Mesendoderm (in vitro differentiated cells): ENCODE measurements at regions not wholly inside any gene's neighbourhood (a gene's known extent, or its start where the extent isn't known, plus 50 kb on each side); places are given as distances from the start of the nearest gene placed in this dataset.

Experiments used
- DNase-seq: peaks from one replicate; pipeline ENCODE4 v3.0.0; 2013
- H2AK5ac ChIP-seq: 2 replicates; pipeline ENCODE4 v1.6.1; 2013; ENCODE audit warnings: low read length, inconsistent platforms
- H2BK120ac ChIP-seq: 2 replicates; pipeline ENCODE4 v1.6.1; 2013; ENCODE audit warnings: low read depth, mild to moderate bottlenecking, low read length, moderate library complexity, mixed read lengths
- H2BK15ac ChIP-seq: replicated peaks from 2 replicates; pipeline ENCODE4 v1.6.1; 2013; ENCODE audit warnings: low read depth, mild to moderate bottlenecking, moderate library complexity
- H2BK5ac ChIP-seq: 2 replicates; pipeline ENCODE4 v1.6.1; 2013; ENCODE audit warnings: low read length, inconsistent platforms
- H3K18ac ChIP-seq: 2 replicates; pipeline ENCODE4 v1.6.1; 2013; ENCODE audit warnings: mild to moderate bottlenecking, low read length, mixed read lengths
- H3K23ac ChIP-seq: one replicate; pipeline ENCODE4 v1.6.1; 2013; ENCODE audit warnings: low read length
- H3K27ac ChIP-seq: 2 replicates; pipeline ENCODE4 v1.5.1; 2013; ENCODE audit warnings: low read depth, mild to moderate bottlenecking, inconsistent platforms, low read length, moderate library complexity
- H3K27me3 ChIP-seq: 2 replicates; pipeline ENCODE4 v1.6.1; 2013; ENCODE audit warnings: low read length, control low read depth, mild to moderate bottlenecking, inconsistent platforms; ENCODE audit not compliant: insufficient read depth, poor library complexity
- H3K36me3 ChIP-seq: 2 replicates; pipeline ENCODE4 v1.6.1; 2013; ENCODE audit warnings: low read length, inconsistent platforms; ENCODE audit not compliant: control insufficient read depth, insufficient read depth
- H3K4ac ChIP-seq: one replicate; pipeline ENCODE4 v1.6.1; 2013; ENCODE audit warnings: low read depth, mild to moderate bottlenecking, low read length, moderate library complexity
- H3K4me1 ChIP-seq: 2 replicates; pipeline ENCODE4 v1.6.1; 2013; ENCODE audit warnings: low read depth, low read length, inconsistent platforms; ENCODE audit not compliant: control insufficient read depth
- H3K4me2 ChIP-seq: 2 replicates; pipeline ENCODE4 v1.6.1; 2013; ENCODE audit warnings: low read length
- H3K4me3 ChIP-seq: 2 replicates; pipeline ENCODE4 v1.5.1; 2013; ENCODE audit warnings: mild to moderate bottlenecking, low read length
- H3K56ac ChIP-seq: one replicate; pipeline ENCODE4 v1.6.1; 2013; ENCODE audit warnings: low read length
- H3K79me1 ChIP-seq: 2 replicates; pipeline ENCODE4 v1.6.1; 2013; ENCODE audit warnings: low read length, inconsistent platforms
- H3K79me2 ChIP-seq: 2 replicates; pipeline ENCODE4 v1.6.1; 2013; ENCODE audit warnings: mild to moderate bottlenecking, low read length; ENCODE audit not compliant: control insufficient read depth, insufficient read depth
- H3K9ac ChIP-seq: 2 replicates; pipeline ENCODE4 v1.6.1; 2013; ENCODE audit warnings: low read length, inconsistent platforms
- H4K5ac ChIP-seq: one replicate; pipeline ENCODE4 v1.6.1; 2013; ENCODE audit warnings: low read length
- H4K8ac ChIP-seq: one replicate; pipeline ENCODE4 v1.6.1; 2013; ENCODE audit warnings: low read depth, mild to moderate bottlenecking, control low read depth, low read length, moderate library complexity
- WGBS: extraction: QIAGEN DNeasy Blood & Tissue Kit; methylation state at CpG from one replicate; pipeline ENCODE4 v1.1.7; 2013; ENCODE audit warnings: low lambda C conversion rate, missing lambda C conversion rate; ENCODE audit not compliant: insufficient coverage; ENCODE audit errors: extremely low coverage; 5-methylcytosine and 5-hydroxymethylcytosine counted together

DNA sequence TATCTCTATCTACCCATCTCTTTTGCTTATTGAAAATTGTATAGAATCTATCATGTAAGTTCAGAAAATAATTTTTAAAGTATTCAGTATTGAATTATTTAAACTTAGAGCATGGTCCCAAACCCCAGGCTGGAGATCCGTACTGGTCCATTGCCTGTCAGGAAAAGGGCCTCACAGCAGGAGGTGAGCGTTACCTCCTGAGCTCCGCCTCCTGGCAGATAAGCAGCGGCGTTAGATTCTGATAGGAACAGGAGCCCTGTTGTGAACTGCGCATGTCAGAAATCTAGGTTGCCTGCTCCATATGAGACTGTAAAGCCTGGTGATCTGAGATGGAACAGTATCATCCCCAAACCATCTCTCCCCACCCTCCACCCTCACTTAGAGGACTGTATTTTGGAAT is 266.0 kb upstream of the CNTNAP2 start:
- no peak overlapping the region for H3K27ac ChIP-seq
- no peak overlapping the region for H2BK120ac ChIP-seq
- no peak overlapping the region for H3K4me3 ChIP-seq
- H2BK15ac ChIP-seq: no peak overlapping the region
- no peaks in the 10 kb centered on the region for H3K36me3 ChIP-seq
- H3K18ac ChIP-seq: no peak overlapping the region
- no peaks in the 10 kb centered on the region for H3K27me3 ChIP-seq
- H3K79me2 ChIP-seq: no peaks in the 10 kb centered on the region
- H3K56ac ChIP-seq: no peak overlapping the region
- H2BK5ac ChIP-seq: no peak overlapping the region
- H3K4me1 ChIP-seq: no peaks in the 10 kb centered on the region
- DNase-seq: peak; percentile 63
- H3K79me1 ChIP-seq: no peaks in the 10 kb centered on the region
- no peak overlapping the region for H3K4ac ChIP-seq
- H4K8ac ChIP-seq: no peak overlapping the region
- H3K4me2 ChIP-seq: no peak overlapping the region
- no peak overlapping the region for H3K23ac ChIP-seq
- no peak overlapping the region for H2AK5ac ChIP-seq
- H4K5ac ChIP-seq: no peak overlapping the region
- whole genome bisulfite sequencing: no CpG with 5 or more reads among the region's 6 CpGs
- no peak overlapping the region for H3K9ac ChIP-seq

DNA sequence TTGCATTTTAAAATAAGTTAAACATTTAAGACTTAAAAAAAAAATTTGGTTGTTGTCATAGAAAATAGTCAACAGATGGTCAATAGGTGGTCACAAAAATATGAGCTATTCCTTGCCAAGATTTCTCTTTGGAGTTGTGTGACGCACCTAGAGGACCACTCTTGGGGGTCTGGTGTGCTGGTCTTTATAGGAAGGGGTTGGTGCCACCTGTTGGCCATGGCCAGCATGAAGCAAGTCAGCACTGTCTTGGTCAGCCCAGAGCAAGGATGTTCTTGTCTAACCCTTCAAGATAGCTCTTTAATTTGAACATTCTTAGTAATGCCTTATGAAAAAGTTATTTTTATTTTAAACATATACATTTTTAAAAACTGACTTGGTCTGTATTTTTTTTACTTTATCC is 267.9 kb upstream of the CNTNAP2 start:
- Histone ChIP-seq H3K9ac (no peak overlapping the region), H3K4ac (no peak overlapping the region), H3K23ac (no peak overlapping the region), H4K8ac (no peak overlapping the region), H2BK15ac (no peak overlapping the region), H2BK120ac (no peak overlapping the region), H3K4me2 (no peak overlapping the region), H3K79me2 (no peaks in the 10 kb centered on the region), H3K27me3 (no peaks in the 10 kb centered on the region), H3K56ac (no peak overlapping the region), H3K4me1 (no peaks in the 10 kb centered on the region), H2AK5ac (no peak overlapping the region), H3K79me1 (no peaks in the 10 kb centered on the region), H2BK5ac (no peak overlapping the region), H3K4me3 (no peak overlapping the region), H3K18ac (no peak overlapping the region), H4K5ac (no peak overlapping the region), H3K36me3 (no peaks in the 10 kb centered on the region), H3K27ac (no peak overlapping the region)
- WGBS: no CpG with 5 or more reads among the region's 1 CpG
- peak; percentile 76 for DNase-seq

- no peak overlapping the region for H3K4ac ChIP-seq
- no peak overlapping the region for H3K4me2 ChIP-seq
- no peak for DNase-seq
- H4K5ac ChIP-seq: no peak overlapping the region
- H3K79me2 ChIP-seq: no peaks in the 10 kb centered on the region
- no peak overlapping the region for H2BK5ac ChIP-seq
- H3K27me3 ChIP-seq: no peaks in the 10 kb centered on the region
- no peak overlapping the region for H3K9ac ChIP-seq
- H3K27ac ChIP-seq: no peak overlapping the region
- WGBS: no CpG with 5 or more reads among the region's 6 CpGs
- H2AK5ac ChIP-seq: no peak overlapping the region
- no peaks in the 10 kb centered on the region for H3K36me3 ChIP-seq
- no peak overlapping the region for H3K23ac ChIP-seq
- H3K56ac ChIP-seq: no peak overlapping the region
- no peak overlapping the region for H3K4me3 ChIP-seq
- no peak overlapping the region for H2BK120ac ChIP-seq
- no peaks in the 10 kb centered on the region for H3K4me1 ChIP-seq
- H3K79me1 ChIP-seq: no peaks in the 10 kb centered on the region
- no peak overlapping the region for H4K8ac ChIP-seq
- no peak overlapping the region for H2BK15ac ChIP-seq
- no peak overlapping the region for H3K18ac ChIP-seq
These were observed 271.3 kb upstream of the CNTNAP2 start for GRCh38 chr7:145845345-145845744.

- WGBS: no CpG with 5 or more reads among the region's 1 CpG
These were observed 276.8 kb upstream of the CNTNAP2 start for GRCh38 chr7:145839814-145840213.

DNA sequence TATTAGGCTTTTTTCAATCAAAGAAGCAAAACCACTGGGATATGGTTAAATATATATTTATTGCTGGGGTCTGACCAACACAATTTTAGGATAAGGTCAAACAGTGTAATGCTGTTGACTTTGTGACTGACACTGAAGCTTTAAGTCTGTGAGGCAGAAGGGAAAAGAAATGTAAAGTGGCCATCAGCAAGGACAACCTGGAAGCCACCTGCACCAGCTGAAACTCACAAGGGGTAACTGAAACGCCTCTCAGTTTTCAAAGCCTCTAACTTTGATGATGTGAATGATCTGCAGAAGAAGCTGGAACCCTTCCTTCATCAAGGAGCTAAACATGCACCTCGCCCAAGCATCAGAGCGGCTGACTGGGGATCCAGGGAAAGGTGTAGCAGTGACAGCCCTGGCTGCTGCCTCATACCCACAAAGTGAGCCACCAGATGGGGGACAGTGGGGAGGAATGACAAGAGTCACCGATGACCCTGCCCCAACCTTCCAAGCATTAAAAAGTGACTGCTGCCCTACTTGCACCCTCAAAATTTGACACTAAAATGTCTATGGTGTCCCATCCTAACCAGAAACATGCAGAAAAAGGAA is 284.9 kb upstream of the CNTNAP2 start:
- no peak overlapping the region for H3K56ac ChIP-seq
- no peaks in the 10 kb centered on the region for H3K79me1 ChIP-seq
- no peaks in the 10 kb centered on the region for H3K36me3 ChIP-seq
- no peaks in the 10 kb centered on the region for H3K4me1 ChIP-seq
- no peak overlapping the region for H3K4me2 ChIP-seq
- H3K18ac ChIP-seq: no peak overlapping the region
- H3K27ac ChIP-seq: no peak overlapping the region
- no CpG with 5 or more reads among the region's 4 CpGs for WGBS
- H2AK5ac ChIP-seq: no peak overlapping the region
- no peak overlapping the region for H2BK120ac ChIP-seq
- no peak overlapping the region for H3K4me3 ChIP-seq
- H3K4ac ChIP-seq: no peak overlapping the region
- no peak overlapping the region for H4K5ac ChIP-seq
- no peak overlapping the region for H2BK15ac ChIP-seq
- H3K27me3 ChIP-seq: no peaks in the 10 kb centered on the region
- H4K8ac ChIP-seq: no peak overlapping the region
- H3K23ac ChIP-seq: no peak overlapping the region
- no peak overlapping the region for H2BK5ac ChIP-seq
- DNase-seq: no peak
- no peak overlapping the region for H3K9ac ChIP-seq
- no peaks in the 10 kb centered on the region for H3K79me2 ChIP-seq

More at GRCh38 chr7:145839814-145840213, 276.8 kb upstream of the CNTNAP2 start:
- Histone ChIP-seq H3K23ac (no peak overlapping the region), H4K8ac (no peak overlapping the region), H2BK15ac (no peak overlapping the region), H3K18ac (no peak overlapping the region), H4K5ac (no peak overlapping the region), H2AK5ac (no peak overlapping the region), H3K4me3 (no peak overlapping the region), H3K27ac (no peak overlapping the region), H3K36me3 (no peaks in the 10 kb centered on the region), H3K4me2 (no peak overlapping the region), H3K79me1 (no peaks in the 10 kb centered on the region), H2BK5ac (no peak overlapping the region), H3K56ac (no peak overlapping the region), H3K4ac (no peak overlapping the region), H3K27me3 (no peaks in the 10 kb centered on the region), H3K79me2 (no peaks in the 10 kb centered on the region), H3K9ac (no peak overlapping the region), H3K4me1 (no peaks in the 10 kb centered on the region), H2BK120ac (no peak overlapping the region)
- no peak for DNase-seq

DNA sequence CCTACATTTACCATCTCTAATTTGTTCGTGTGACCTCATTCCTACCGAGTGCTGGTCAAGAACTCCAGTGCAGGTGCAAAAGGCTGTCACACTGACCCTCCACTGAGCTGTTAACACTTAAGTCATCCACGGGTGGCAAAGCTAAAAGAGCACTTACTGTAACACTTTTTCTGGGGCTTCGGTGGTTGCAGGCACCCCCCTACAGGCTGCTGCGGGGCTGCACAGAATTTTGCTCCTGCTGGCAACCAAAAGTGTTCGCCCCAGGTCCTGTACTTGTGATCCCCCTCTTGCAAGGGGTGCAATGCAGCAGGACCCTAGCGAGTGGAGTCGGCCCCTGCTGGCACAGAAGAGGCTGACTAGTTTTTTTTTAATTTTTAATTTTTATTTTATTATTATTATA is 298.9 kb upstream of the CNTNAP2 start:
- WGBS: no CpG with 5 or more reads among the region's 8 CpGs
- no peak overlapping the region for H3K4ac ChIP-seq

More for the DNA sequence above, 298.9 kb upstream of the CNTNAP2 start:
- Histone ChIP-seq H3K79me2 (no peaks in the 10 kb centered on the region), H3K79me1 (no peaks in the 10 kb centered on the region), H3K27ac (no peak overlapping the region), H2BK5ac (no peak overlapping the region), H3K4me1 (no peaks in the 10 kb centered on the region), H3K27me3 (no peaks in the 10 kb centered on the region), H3K9ac (no peak overlapping the region), H2AK5ac (no peak overlapping the region), H4K5ac (no peak overlapping the region), H3K23ac (no peak overlapping the region), H3K4me2 (no peak overlapping the region), H2BK120ac (no peak overlapping the region), H3K36me3 (no peaks in the 10 kb centered on the region), H3K18ac (no peak overlapping the region), H3K4me3 (no peak overlapping the region), H4K8ac (no peak overlapping the region), H2BK15ac (no peak overlapping the region), H3K56ac (no peak overlapping the region)
- DNase-seq: peak; percentile 6
